Parathyroid adenoma (tissue), 2 donors: ENCODE measurements at regions not wholly inside any gene's neighbourhood (a gene's known extent, or its start where the extent isn't known, plus 50 kb on each side); places are given as distances from the start of the nearest gene placed in this dataset.

Experiments used
- H2AFZ ChIP-seq: fragments of 300-600 bp; sonication (generic); one replicate; pipeline ENCODE4 v1.7.0; 2017; ENCODE audit warnings: antibody characterized with exemption, mild to moderate bottlenecking
- H3K27ac ChIP-seq: fragments of 300-600 bp; sonication (generic); one replicate; pipeline ENCODE4 v1.7.0; 2017
- H3K27me3 ChIP-seq: fragments of 300-600 bp; sonication (generic); one replicate; pipeline ENCODE4 v1.7.0; 2017; ENCODE audit warnings: low read length; ENCODE audit not compliant: control insufficient read depth, insufficient read depth
- H3K36me3 ChIP-seq: fragments of 300-600 bp; sonication (generic); one replicate; pipeline ENCODE4 v1.7.0; 2017; ENCODE audit warnings: low read length; ENCODE audit not compliant: control insufficient read depth, insufficient read depth
- H3K4me1 ChIP-seq: fragments of 300-600 bp; sonication (generic); one replicate; pipeline ENCODE4 v1.7.0; 2017; ENCODE audit warnings: control low read depth
- H3K4me2 ChIP-seq: fragments of 300-600 bp; sonication (generic); one replicate; pipeline ENCODE4 v1.7.0; 2017; ENCODE audit warnings: low read length
- H3K4me3 ChIP-seq: fragments of 300-600 bp; sonication (generic); one replicate; pipeline ENCODE4 v1.7.0; 2017; ENCODE audit warnings: low read depth, low read length
- H3K79me2 ChIP-seq: fragments of 300-600 bp; sonication (generic); one replicate; pipeline ENCODE4 v1.7.0; 2017; ENCODE audit warnings: control low read depth
- H3K9ac ChIP-seq: fragments of 300-600 bp; sonication (generic); one replicate; pipeline ENCODE4 v1.7.0; 2017; ENCODE audit warnings: mild to moderate bottlenecking
- H3K9me3 ChIP-seq: fragments of 300-600 bp; sonication (generic); one replicate; pipeline ENCODE4 v1.7.0; 2017; ENCODE audit warnings: low read length; ENCODE audit not compliant: control insufficient read depth
- TF ChIP-seq, protein P1 (sequence below): fragments of 300-600 bp; sonication (generic); IDR thresholded peaks from one replicate; pipeline ENCODE4 v1.7.0; 2017; ENCODE audit warnings: antibody characterized with exemption, mild to moderate bottlenecking
- donor health status: primary hyperparathyroidism.

- H2AFZ ChIP-seq = no peak overlapping the region
- H3K4me3 ChIP-seq = no peak overlapping the region
- no peaks in the 10 kb centered on the region for H3K4me1 ChIP-seq
- TF ChIP-seq, protein P1, sequence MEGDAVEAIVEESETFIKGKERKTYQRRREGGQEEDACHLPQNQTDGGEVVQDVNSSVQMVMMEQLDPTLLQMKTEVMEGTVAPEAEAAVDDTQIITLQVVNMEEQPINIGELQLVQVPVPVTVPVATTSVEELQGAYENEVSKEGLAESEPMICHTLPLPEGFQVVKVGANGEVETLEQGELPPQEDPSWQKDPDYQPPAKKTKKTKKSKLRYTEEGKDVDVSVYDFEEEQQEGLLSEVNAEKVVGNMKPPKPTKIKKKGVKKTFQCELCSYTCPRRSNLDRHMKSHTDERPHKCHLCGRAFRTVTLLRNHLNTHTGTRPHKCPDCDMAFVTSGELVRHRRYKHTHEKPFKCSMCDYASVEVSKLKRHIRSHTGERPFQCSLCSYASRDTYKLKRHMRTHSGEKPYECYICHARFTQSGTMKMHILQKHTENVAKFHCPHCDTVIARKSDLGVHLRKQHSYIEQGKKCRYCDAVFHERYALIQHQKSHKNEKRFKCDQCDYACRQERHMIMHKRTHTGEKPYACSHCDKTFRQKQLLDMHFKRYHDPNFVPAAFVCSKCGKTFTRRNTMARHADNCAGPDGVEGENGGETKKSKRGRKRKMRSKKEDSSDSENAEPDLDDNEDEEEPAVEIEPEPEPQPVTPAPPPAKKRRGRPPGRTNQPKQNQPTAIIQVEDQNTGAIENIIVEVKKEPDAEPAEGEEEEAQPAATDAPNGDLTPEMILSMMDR = no peak
- no peaks in the 10 kb centered on the region for H3K79me2 ChIP-seq
- no peak overlapping the region for H3K4me2 ChIP-seq
- H3K27me3 ChIP-seq = no peaks in the 10 kb centered on the region
- no peak overlapping the region for H3K9ac ChIP-seq
- H3K9me3 ChIP-seq = no peaks in the 10 kb centered on the region
- no peaks in the 10 kb centered on the region for H3K36me3 ChIP-seq
- no peak overlapping the region for H3K27ac ChIP-seq
Measured at GRCh38 chr22:49066619-49067018, 761.1 kb downstream of the BRD1 start.

DNA sequence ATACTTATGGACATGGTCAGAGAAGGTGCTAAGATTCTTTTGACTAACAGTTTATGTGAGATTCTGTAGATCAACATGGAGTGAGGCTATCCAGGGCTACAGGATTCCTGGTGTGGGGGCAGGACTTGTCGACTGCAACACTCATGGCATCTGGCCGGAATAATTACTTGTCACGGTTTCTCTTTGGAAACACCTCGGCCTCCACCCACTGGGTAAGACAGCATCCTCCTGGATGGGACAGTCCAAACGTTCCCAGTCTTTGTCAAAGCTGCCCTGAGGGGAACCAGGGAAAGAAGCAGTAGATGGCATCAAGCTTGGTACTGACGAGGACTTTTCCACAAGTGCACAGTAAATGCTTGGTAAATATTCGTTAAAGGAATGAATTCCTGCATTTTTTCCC lies 762.8 kb downstream of the BRD1 start:
- Histone ChIP-seq H2AFZ (no peak overlapping the region), H3K4me2 (no peak overlapping the region), H3K27me3 (no peaks in the 10 kb centered on the region), H3K4me1 (no peaks in the 10 kb centered on the region), H3K79me2 (no peaks in the 10 kb centered on the region), H3K36me3 (no peaks in the 10 kb centered on the region), H3K4me3 (no peak overlapping the region), H3K9ac (no peak overlapping the region), H3K27ac (no peak overlapping the region), H3K9me3 (no peaks in the 10 kb centered on the region)
- TF ChIP-seq, protein P1 = no peak

DNA sequence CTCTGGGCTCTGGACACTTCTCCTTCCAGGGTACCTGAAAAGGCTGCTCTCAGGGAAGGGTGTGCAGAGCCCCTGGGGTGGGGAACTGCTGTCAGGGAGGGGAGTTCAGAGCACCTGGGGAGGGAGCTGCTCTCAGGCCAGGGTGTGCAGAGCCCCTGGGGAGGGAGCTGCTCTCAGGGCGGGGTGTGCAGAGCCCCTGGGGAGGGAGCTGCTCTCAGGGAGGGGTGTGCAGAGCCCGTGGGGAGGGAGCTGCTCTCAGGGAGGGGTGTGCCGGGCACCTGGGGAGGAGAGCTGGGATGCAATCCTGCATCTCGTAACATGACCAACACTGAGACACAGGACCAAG lies 764.2 kb downstream of the BRD1 start:
- no peak overlapping the region for H3K4me2 ChIP-seq
- no peak overlapping the region for H3K27ac ChIP-seq
- no peak overlapping the region for H3K4me3 ChIP-seq
- no peaks in the 10 kb centered on the region for H3K27me3 ChIP-seq
- H3K36me3 ChIP-seq = no peaks in the 10 kb centered on the region
- H3K79me2 ChIP-seq = no peaks in the 10 kb centered on the region
- H2AFZ ChIP-seq = no peak overlapping the region
- H3K4me1 ChIP-seq = no peaks in the 10 kb centered on the region
- no peak overlapping the region for H3K9ac ChIP-seq
- no peaks in the 10 kb centered on the region for H3K9me3 ChIP-seq
- TF ChIP-seq, protein P1 = no peak

- Histone ChIP-seq H3K27me3 (no peaks in the 10 kb centered on the region), H3K27ac (no peak overlapping the region)
Measured at GRCh38 chr22:49062802-49063544, 764.7 kb downstream of the BRD1 start.

More at GRCh38 chr22:49062802-49063544, 764.7 kb downstream of the BRD1 start:
- no peak overlapping the region for H3K4me3 ChIP-seq
- no peaks in the 10 kb centered on the region for H3K9me3 ChIP-seq
- no peak overlapping the region for H3K4me2 ChIP-seq
- no peaks in the 10 kb centered on the region for H3K4me1 ChIP-seq
- H2AFZ ChIP-seq = no peak overlapping the region
- TF ChIP-seq, protein P1 = no peak
- H3K36me3 ChIP-seq = no peaks in the 10 kb centered on the region
- H3K79me2 ChIP-seq = no peaks in the 10 kb centered on the region
- H3K9ac ChIP-seq = no peak overlapping the region
